ENCODE measurements at regions not wholly inside any gene's neighbourhood (a gene's known extent, or its start where the extent isn't known, plus 50 kb on each side); places are given as distances from the start of the nearest gene placed in this dataset.

DNA sequence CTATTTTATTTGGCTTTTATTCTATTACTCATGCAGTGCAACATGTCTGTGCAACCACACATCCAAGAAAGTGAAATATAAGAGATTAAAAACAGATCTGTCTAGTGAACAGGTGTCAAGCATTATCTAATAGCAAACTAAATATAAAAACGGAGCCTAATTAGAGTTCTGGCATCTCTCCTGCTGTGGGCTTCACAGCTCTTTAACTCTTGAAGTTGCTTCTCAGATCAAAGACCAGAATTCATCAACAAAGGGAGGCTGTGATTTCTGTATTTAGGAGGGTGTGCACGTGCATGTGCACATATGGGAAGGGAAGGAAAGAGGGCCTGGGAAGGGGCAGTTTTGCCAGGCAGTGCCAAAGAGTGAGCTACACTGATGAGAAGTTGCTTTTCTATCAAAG lies 81.0 kb downstream of the MIS18A start:
- Histone ChIP-seq H3K27ac (ENCODE audit: extremely low read length, insufficient read depth, low read length) (no peak overlapping the region), H3K79me2 (ENCODE audit: insufficient read depth, low read length) (no peaks in the 10 kb centered on the region), H3K4me2 (ENCODE audit: low read depth, low read length) (no peak overlapping the region), H2AFZ (ENCODE audit: low read length) (no peak overlapping the region), H3K9me3 (ENCODE audit: low read length) (no peaks in the 10 kb centered on the region), H3K36me3 (replicated peaks in 1 of 2; ENCODE audit: control insufficient read depth in 1 of 2, insufficient read depth in 2 of 2, low read length in 2 of 2) (no peaks in the 10 kb centered on the region), H3K27me3 (ENCODE audit: control insufficient read depth in 1 of 2, insufficient read depth in 2 of 2, low read length in 2 of 2) (no peaks in the 10 kb centered on the region; a peak in 1 of 5 replicates), H3K9ac (ENCODE audit: insufficient read depth, low read depth, low read length) (no peak overlapping the region), H4K20me1 (ENCODE audit: insufficient read depth, low read length) (no peaks in the 10 kb centered on the region), H3K4me3 (replicated peaks in 1 of 3; ENCODE audit: insufficient read depth in 1 of 3, low read depth in 2 of 3, low read length in 3 of 3) (no peak overlapping the region), H3K4me1 (ENCODE audit: insufficient read depth, low read length) (no peaks in the 10 kb centered on the region)
- in situ Hi-C loops (cut with HindIII; ENCODE audit: extremely low pct_ligation_motif_present, low pct_unique_long_range_greater_than_20kb) (no loop called here), intact Hi-C loops (cut with micrococcal nuclease; ENCODE audit: unreplicated experiment) (no loop called here)
- POLR2A ChIA-PET = no interaction called here
- DNase-seq (ENCODE audit: low spot score) = no peak
- no peak for FAIRE-seq
- BruUV-seq (replicated peaks) = no TSS peak
- WGBS (ENCODE audit: low lambda C conversion rate) = 4% methylated on average over 2 of the region's 2 CpGs
- ATAC-seq = no peak
- CTCF ChIA-PET (ENCODE audit: low intra/inter-chr PET ratio, low total read pairs) = no interaction called here
- TF ChIP-seq, protein P1, sequence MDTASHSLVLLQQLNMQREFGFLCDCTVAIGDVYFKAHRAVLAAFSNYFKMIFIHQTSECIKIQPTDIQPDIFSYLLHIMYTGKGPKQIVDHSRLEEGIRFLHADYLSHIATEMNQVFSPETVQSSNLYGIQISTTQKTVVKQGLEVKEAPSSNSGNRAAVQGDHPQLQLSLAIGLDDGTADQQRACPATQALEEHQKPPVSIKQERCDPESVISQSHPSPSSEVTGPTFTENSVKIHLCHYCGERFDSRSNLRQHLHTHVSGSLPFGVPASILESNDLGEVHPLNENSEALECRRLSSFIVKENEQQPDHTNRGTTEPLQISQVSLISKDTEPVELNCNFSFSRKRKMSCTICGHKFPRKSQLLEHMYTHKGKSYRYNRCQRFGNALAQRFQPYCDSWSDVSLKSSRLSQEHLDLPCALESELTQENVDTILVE (CRISPR knock-in tag; IDR thresholded peaks at IDR 0.05) = no peak
- TF ChIP-seq, protein P2, sequence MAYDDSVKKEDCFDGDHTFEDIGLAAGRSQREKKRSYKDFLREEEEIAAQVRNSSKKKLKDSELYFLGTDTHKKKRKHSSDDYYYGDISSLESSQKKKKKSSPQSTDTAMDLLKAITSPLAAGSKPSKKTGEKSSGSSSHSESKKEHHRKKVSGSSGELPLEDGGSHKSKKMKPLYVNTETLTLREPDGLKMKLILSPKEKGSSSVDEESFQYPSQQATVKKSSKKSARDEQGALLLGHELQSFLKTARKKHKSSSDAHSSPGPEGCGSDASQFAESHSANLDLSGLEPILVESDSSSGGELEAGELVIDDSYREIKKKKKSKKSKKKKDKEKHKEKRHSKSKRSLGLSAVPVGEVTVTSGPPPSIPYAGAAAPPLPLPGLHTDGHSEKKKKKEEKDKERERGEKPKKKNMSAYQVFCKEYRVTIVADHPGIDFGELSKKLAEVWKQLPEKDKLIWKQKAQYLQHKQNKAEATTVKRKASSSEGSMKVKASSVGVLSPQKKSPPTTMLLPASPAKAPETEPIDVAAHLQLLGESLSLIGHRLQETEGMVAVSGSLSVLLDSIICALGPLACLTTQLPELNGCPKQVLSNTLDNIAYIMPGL (CRISPR knock-in tag; IDR thresholded peaks at IDR 0.05; ENCODE audit: borderline replicate concordance in 1 of 2, low read depth in 1 of 2) = no peak
- TF ChIP-seq TP53 (CRISPR knock-in tag; conservative IDR thresholded peaks at IDR 0.05) (no peak), REXO4 (CRISPR knock-in tag; IDR thresholded peaks at IDR 0.05; ENCODE audit: borderline replicate concordance) (no peak), ZNF101 (CRISPR knock-in tag; IDR thresholded peaks at IDR 0.05; ENCODE audit: borderline replicate concordance, low read depth) (no peak), ARNT2 (CRISPR knock-in tag; IDR thresholded peaks at IDR 0.05; ENCODE audit: low read depth) (no peak), TFE3 (CRISPR knock-in tag; IDR thresholded peaks at IDR 0.05) (no peak), ZBTB26 (CRISPR knock-in tag; IDR thresholded peaks at IDR 0.05; ENCODE audit: borderline replicate concordance) (no peak), MEIS1 (CRISPR knock-in tag; IDR thresholded peaks at IDR 0.05; ENCODE audit: borderline replicate concordance) (no peak), THAP8 (CRISPR knock-in tag; IDR thresholded peaks at IDR 0.05; ENCODE audit: borderline replicate concordance) (no peak), KLF12 (CRISPR knock-in tag; IDR thresholded peaks at IDR 0.05; ENCODE audit: borderline replicate concordance) (no peak), ZGPAT (CRISPR knock-in tag; IDR thresholded peaks at IDR 0.05) (no peak), SNAI1 (CRISPR knock-in tag; IDR thresholded peaks at IDR 0.05; ENCODE audit: borderline replicate concordance) (no peak), ARHGAP35 (CRISPR knock-in tag; IDR thresholded peaks at IDR 0.05; ENCODE audit: borderline replicate concordance) (no peak)
- TF ChIP-seq, protein P3, sequence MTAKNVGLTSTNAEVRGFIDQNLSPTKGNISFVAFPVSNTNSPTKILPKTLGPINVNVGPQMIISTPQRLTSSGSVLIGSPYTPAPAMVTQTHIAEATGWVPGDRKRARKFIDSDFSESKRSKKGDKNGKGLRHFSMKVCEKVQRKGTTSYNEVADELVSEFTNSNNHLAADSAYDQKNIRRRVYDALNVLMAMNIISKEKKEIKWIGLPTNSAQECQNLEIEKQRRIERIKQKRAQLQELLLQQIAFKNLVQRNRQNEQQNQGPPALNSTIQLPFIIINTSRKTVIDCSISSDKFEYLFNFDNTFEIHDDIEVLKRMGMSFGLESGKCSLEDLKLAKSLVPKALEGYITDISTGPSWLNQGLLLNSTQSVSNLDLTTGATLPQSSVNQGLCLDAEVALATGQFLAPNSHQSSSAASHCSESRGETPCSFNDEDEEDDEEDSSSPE (CRISPR knock-in tag; IDR thresholded peaks at IDR 0.05) = no peak
